ENCODE measurements at regions not wholly inside any gene's neighbourhood (a gene's known extent, or its start where the extent isn't known, plus 50 kb on each side); places are given as distances from the start of the nearest gene placed in this dataset.
A peak's percentile ranks its signal among the peaks of the same experiment; 100 is the strongest.

- TF ChIP-seq CTCF (IDR thresholded peaks at IDR 0.05; ENCODE audit: insufficient read depth, low read depth, low read length, missing control alignments) = no peak
- DNase-seq (ENCODE audit: low read depth) = no peak
- no peak overlapping the region for H3K4me3 ChIP-seq (ENCODE audit: low read length)
Observed at GRCh38 chr16:24624102-24624501, 84.7 kb downstream of the RBBP6 start.

GRCh38 chr16:24626256-24626655 is 86.9 kb downstream of the RBBP6 start:
- no peak for TF ChIP-seq CTCF (IDR thresholded peaks at IDR 0.05; ENCODE audit: insufficient read depth, low read depth, low read length, missing control alignments)
- H3K4me3 ChIP-seq (ENCODE audit: low read length) = no peak overlapping the region
- peak; percentile 47 for DNase-seq (ENCODE audit: low read depth)

- no peak for DNase-seq (ENCODE audit: low read depth)
- TF ChIP-seq CTCF (IDR thresholded peaks at IDR 0.05; ENCODE audit: insufficient read depth, low read depth, low read length, missing control alignments) = no peak
- no peak overlapping the region for H3K4me3 ChIP-seq (ENCODE audit: low read length)
Observed at GRCh38 chr16:24634919-24635318, 94.5 kb upstream of the TNRC6A start.

GRCh38 chr16:24635900-24636610 is 93.4 kb upstream of the TNRC6A start:
- peak; percentile 83 for DNase-seq (ENCODE audit: low read depth)
- no peak for TF ChIP-seq CTCF (IDR thresholded peaks at IDR 0.05; ENCODE audit: insufficient read depth, low read depth, low read length, missing control alignments)

GRCh38 chr16:24639769-24640168 is 89.7 kb upstream of the TNRC6A start:
- TF ChIP-seq CTCF (IDR thresholded peaks at IDR 0.05; ENCODE audit: insufficient read depth, low read depth, low read length, missing control alignments) = no peak
- H3K4me3 ChIP-seq (ENCODE audit: low read length) = no peak overlapping the region
- no peak for DNase-seq (ENCODE audit: low read depth)

More at GRCh38 chr16:24635900-24636610, 93.4 kb upstream of the TNRC6A start:
- no peak overlapping the region for H3K4me3 ChIP-seq (ENCODE audit: low read length)

- TF ChIP-seq CTCF (IDR thresholded peaks at IDR 0.05; ENCODE audit: insufficient read depth, low read depth, low read length, missing control alignments) = no peak
- DNase-seq (ENCODE audit: low read depth) = no peak
- no peak overlapping the region for H3K4me3 ChIP-seq (ENCODE audit: low read length)
Observed at GRCh38 chr16:24643489-24643888, 86.0 kb upstream of the TNRC6A start.

All from epithelial cell of esophagus (primary cell).